ENCODE measurements at regions not wholly inside any gene's neighbourhood (a gene's known extent, or its start where the extent isn't known, plus 50 kb on each side); places are given as distances from the start of the nearest gene placed in this dataset.
"Not testable (repeated sequence)": the region's sequence is repeated elsewhere in the genome, so short reads cannot be mapped to it uniquely, and the experiment has no call there.

GRCh38 chr2:184455624-184456023, 142.7 kb upstream of the ZNF804A start:
- dilution Hi-C loops (cut with MboI; ENCODE audit: extremely low pct_ligation_motif_present, low sequenced_read_pairs) = no loop called here
- TF ChIP-seq MAX (IDR thresholded peaks at IDR 0.05; ENCODE audit: insufficient read depth, insufficient read length) = no peak
- no peak for TF ChIP-seq FOS (IDR thresholded peaks at IDR 0.05; ENCODE audit: borderline replicate concordance, insufficient read depth, low read length)
- TF ChIP-seq GATA2 (IDR thresholded peaks at IDR 0.05; ENCODE audit: insufficient read depth, insufficient read length, low read depth, low read length) = no peak
- TF ChIP-seq JUN (IDR thresholded peaks at IDR 0.05; ENCODE audit: borderline replicate concordance, insufficient read depth, insufficient read length, low read depth) = no peak
- no peak for TF ChIP-seq CTCF (IDR thresholded peaks at IDR 0.05; ENCODE audit: extremely low read depth in 1 of 2, insufficient read depth in 1 of 2, low read depth in 1 of 2, low read length in 2 of 2)
- TF ChIP-seq POLR2AphosphoS5 (IDR thresholded peaks at IDR 0.05; ENCODE audit: insufficient read depth, low read depth, low read length) = no peak
- TF ChIP-seq MYC (IDR thresholded peaks at IDR 0.05; ENCODE audit: low read depth, low read length) = no peak
- TF ChIP-seq EZH2 (IDR thresholded peaks at IDR 0.05; ENCODE audit: borderline replicate concordance, low read depth, low read length, severe bottlenecking) = no peak
- no peak for TF ChIP-seq POLR2A (IDR thresholded peaks at IDR 0.05; ENCODE audit: low read depth, low read length)
- no peak for FAIRE-seq

GRCh38 chr2:184456693-184457092, 141.6 kb upstream of the ZNF804A start:
- BruUV-seq (replicated peaks); H3K79me2 ChIP-seq (ENCODE audit: control insufficient read depth, insufficient read depth, low read length); dilution Hi-C loops (cut with MboI; ENCODE audit: extremely low pct_ligation_motif_present, low sequenced_read_pairs); intact Hi-C loops (cut with micrococcal nuclease); H2AFZ ChIP-seq (ENCODE audit: low read depth, low read length); DNase-seq (ENCODE audit: low read depth, low spot score); H3K4me1 ChIP-seq (ENCODE audit: control insufficient read depth, extremely low read depth, insufficient read depth, low read length); H3K27me3 ChIP-seq (ENCODE audit: control insufficient read depth in 2 of 2, insufficient read depth in 2 of 2, low read length in 2 of 2); CTCF ChIA-PET; H3K9me1 ChIP-seq (replicated peaks; ENCODE audit: control insufficient read depth, extremely low read depth, insufficient read depth, low read length); H3K9me3 ChIP-seq (replicated peaks; ENCODE audit: control insufficient read depth, insufficient read depth, low read length); H3K4me2 ChIP-seq (ENCODE audit: insufficient read depth, low read length); H3K4me3 ChIP-seq (replicated peaks in 1 of 3; ENCODE audit: insufficient read depth in 1 of 3, low read depth in 1 of 3, low read length in 3 of 3); H3K27ac ChIP-seq (ENCODE audit: insufficient read depth, low read depth, low read length); H3K9ac ChIP-seq (replicated peaks; ENCODE audit: extremely low read depth, insufficient read depth, low read length); POLR2A ChIA-PET; H3K36me3 ChIP-seq (ENCODE audit: control insufficient read depth in 2 of 2, extremely low read depth in 1 of 2, insufficient read depth in 2 of 2, low read length in 2 of 2); H4K20me1 ChIP-seq (replicated peaks; ENCODE audit: control insufficient read depth, extremely low read depth, insufficient read depth, low read length); FAIRE-seq: not testable (repeated sequence)

More at GRCh38 chr2:184455624-184456023, 142.7 kb upstream of the ZNF804A start:
- POLR2A ChIA-PET = no interaction called here
- DNase-seq (ENCODE audit: low read depth, low spot score) = no peak
- intact Hi-C loops (cut with micrococcal nuclease) = no loop called here
- Histone ChIP-seq H2AFZ (ENCODE audit: low read depth, low read length) (no peak overlapping the region), H3K9ac (replicated peaks; ENCODE audit: extremely low read depth, insufficient read depth, low read length) (no peak overlapping the region), H3K4me2 (ENCODE audit: insufficient read depth, low read length) (no peak overlapping the region), H3K27me3 (ENCODE audit: control insufficient read depth in 2 of 2, insufficient read depth in 2 of 2, low read length in 2 of 2) (no peaks in the 10 kb centered on the region), H3K4me1 (ENCODE audit: control insufficient read depth, extremely low read depth, insufficient read depth, low read length) (no peaks in the 10 kb centered on the region), H3K79me2 (ENCODE audit: control insufficient read depth, insufficient read depth, low read length) (no peaks in the 10 kb centered on the region), H3K4me3 (replicated peaks in 1 of 3; ENCODE audit: insufficient read depth in 1 of 3, low read depth in 1 of 3, low read length in 3 of 3) (no peak overlapping the region), H3K36me3 (ENCODE audit: control insufficient read depth in 2 of 2, extremely low read depth in 1 of 2, insufficient read depth in 2 of 2, low read length in 2 of 2) (no peaks in the 10 kb centered on the region), H3K9me3 (replicated peaks; ENCODE audit: control insufficient read depth, insufficient read depth, low read length) (no peaks in the 10 kb centered on the region), H3K9me1 (replicated peaks; ENCODE audit: control insufficient read depth, extremely low read depth, insufficient read depth, low read length) (no peaks in the 10 kb centered on the region), H3K27ac (ENCODE audit: insufficient read depth, low read depth, low read length) (no peak overlapping the region), H4K20me1 (replicated peaks; ENCODE audit: control insufficient read depth, extremely low read depth, insufficient read depth, low read length) (no peaks in the 10 kb centered on the region)
- no TSS peak for BruUV-seq (replicated peaks)
- CTCF ChIA-PET = no interaction called here

Measured in endothelial cell of umbilical vein (primary cell).